ENCODE measurements at regions not wholly inside any gene's neighbourhood (a gene's known extent, or its start where the extent isn't known, plus 50 kb on each side); places are given as distances from the start of the nearest gene placed in this dataset.

- ChIA-PET POLR2A (no interaction called here), CTCF (no interaction called here)
- Mint-ChIP-seq H3K9me3 (peaks cover 6% of the 10 kb centered on the region), H3K27me3 (ENCODE audit: low read depth) (no peaks in the 10 kb centered on the region), H3K36me3 (no peaks in the 10 kb centered on the region), H3K4me3 (no peak overlapping the region), H3K4me1 (no peaks in the 10 kb centered on the region), H3K27ac (no peak overlapping the region)
- no peak for TF ChIP-seq ZNF317 (CRISPR knock-in tag; IDR thresholded peaks at IDR 0.05; ENCODE audit: borderline replicate concordance, low read depth)
- TF ChIP-seq RORB (CRISPR knock-in tag; IDR thresholded peaks at IDR 0.05): no peak
- TF ChIP-seq, protein P1, sequence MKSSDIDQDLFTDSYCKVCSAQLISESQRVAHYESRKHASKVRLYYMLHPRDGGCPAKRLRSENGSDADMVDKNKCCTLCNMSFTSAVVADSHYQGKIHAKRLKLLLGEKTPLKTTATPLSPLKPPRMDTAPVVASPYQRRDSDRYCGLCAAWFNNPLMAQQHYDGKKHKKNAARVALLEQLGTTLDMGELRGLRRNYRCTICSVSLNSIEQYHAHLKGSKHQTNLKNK (CRISPR knock-in tag; IDR thresholded peaks at IDR 0.05): no peak
- TF ChIP-seq ESRRA (CRISPR knock-in tag; IDR thresholded peaks at IDR 0.05; ENCODE audit: borderline replicate concordance): no peak
- TF ChIP-seq, protein P2, sequence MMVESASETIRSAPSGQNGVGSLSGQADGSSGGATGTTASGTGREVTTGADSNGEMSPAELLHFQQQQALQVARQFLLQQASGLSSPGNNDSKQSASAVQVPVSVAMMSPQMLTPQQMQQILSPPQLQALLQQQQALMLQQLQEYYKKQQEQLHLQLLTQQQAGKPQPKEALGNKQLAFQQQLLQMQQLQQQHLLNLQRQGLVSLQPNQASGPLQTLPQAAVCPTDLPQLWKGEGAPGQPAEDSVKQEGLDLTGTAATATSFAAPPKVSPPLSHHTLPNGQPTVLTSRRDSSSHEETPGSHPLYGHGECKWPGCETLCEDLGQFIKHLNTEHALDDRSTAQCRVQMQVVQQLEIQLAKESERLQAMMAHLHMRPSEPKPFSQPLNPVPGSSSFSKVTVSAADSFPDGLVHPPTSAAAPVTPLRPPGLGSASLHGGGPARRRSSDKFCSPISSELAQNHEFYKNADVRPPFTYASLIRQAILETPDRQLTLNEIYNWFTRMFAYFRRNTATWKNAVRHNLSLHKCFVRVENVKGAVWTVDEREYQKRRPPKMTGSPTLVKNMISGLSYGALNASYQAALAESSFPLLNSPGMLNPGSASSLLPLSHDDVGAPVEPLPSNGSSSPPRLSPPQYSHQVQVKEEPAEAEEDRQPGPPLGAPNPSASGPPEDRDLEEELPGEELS (CRISPR knock-in tag; IDR thresholded peaks at IDR 0.05): no peak
- no peak for TF ChIP-seq NR2C2 (CRISPR knock-in tag; IDR thresholded peaks at IDR 0.05)
- no peak for TF ChIP-seq E2F5 (CRISPR knock-in tag; IDR thresholded peaks at IDR 0.05)
- TF ChIP-seq, protein P3, sequence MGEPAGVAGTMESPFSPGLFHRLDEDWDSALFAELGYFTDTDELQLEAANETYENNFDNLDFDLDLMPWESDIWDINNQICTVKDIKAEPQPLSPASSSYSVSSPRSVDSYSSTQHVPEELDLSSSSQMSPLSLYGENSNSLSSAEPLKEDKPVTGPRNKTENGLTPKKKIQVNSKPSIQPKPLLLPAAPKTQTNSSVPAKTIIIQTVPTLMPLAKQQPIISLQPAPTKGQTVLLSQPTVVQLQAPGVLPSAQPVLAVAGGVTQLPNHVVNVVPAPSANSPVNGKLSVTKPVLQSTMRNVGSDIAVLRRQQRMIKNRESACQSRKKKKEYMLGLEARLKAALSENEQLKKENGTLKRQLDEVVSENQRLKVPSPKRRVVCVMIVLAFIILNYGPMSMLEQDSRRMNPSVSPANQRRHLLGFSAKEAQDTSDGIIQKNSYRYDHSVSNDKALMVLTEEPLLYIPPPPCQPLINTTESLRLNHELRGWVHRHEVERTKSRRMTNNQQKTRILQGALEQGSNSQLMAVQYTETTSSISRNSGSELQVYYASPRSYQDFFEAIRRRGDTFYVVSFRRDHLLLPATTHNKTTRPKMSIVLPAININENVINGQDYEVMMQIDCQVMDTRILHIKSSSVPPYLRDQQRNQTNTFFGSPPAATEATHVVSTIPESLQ (CRISPR knock-in tag; IDR thresholded peaks at IDR 0.05): no peak
- TF ChIP-seq IRF1 (CRISPR knock-in tag; IDR thresholded peaks at IDR 0.05): no peak
- TF ChIP-seq FOXP1 (CRISPR knock-in tag; IDR thresholded peaks at IDR 0.05; ENCODE audit: borderline replicate concordance): no peak
- TF ChIP-seq ZNF671 (CRISPR knock-in tag; IDR thresholded peaks at IDR 0.05): no peak
- no peak for TF ChIP-seq ZNF232 (CRISPR knock-in tag; IDR thresholded peaks at IDR 0.05)
- TF ChIP-seq TEAD1 (CRISPR knock-in tag; IDR thresholded peaks at IDR 0.05): no peak
- TF ChIP-seq, protein P4, sequence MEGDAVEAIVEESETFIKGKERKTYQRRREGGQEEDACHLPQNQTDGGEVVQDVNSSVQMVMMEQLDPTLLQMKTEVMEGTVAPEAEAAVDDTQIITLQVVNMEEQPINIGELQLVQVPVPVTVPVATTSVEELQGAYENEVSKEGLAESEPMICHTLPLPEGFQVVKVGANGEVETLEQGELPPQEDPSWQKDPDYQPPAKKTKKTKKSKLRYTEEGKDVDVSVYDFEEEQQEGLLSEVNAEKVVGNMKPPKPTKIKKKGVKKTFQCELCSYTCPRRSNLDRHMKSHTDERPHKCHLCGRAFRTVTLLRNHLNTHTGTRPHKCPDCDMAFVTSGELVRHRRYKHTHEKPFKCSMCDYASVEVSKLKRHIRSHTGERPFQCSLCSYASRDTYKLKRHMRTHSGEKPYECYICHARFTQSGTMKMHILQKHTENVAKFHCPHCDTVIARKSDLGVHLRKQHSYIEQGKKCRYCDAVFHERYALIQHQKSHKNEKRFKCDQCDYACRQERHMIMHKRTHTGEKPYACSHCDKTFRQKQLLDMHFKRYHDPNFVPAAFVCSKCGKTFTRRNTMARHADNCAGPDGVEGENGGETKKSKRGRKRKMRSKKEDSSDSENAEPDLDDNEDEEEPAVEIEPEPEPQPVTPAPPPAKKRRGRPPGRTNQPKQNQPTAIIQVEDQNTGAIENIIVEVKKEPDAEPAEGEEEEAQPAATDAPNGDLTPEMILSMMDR (IDR thresholded peaks at IDR 0.05): no peak
- no peak for TF ChIP-seq ZNF532 (CRISPR knock-in tag; IDR thresholded peaks at IDR 0.05; ENCODE audit: borderline replicate concordance)
- TF ChIP-seq ZNF423 (CRISPR knock-in tag; IDR thresholded peaks at IDR 0.05): no peak
- TF ChIP-seq E2F1 (CRISPR knock-in tag; IDR thresholded peaks at IDR 0.05): no peak
- ATAC-seq: no peak
- DNase-seq (ENCODE audit: low spot score): no peak
These were observed 277.1 kb downstream of the KLF5 start for GRCh38 chr13:73335944-73336343.

Measured in WTC11 (cell line).